ENCODE measurements at regions not wholly inside any gene's neighbourhood (a gene's known extent, or its start where the extent isn't known, plus 50 kb on each side); places are given as distances from the start of the nearest gene placed in this dataset.

DNA sequence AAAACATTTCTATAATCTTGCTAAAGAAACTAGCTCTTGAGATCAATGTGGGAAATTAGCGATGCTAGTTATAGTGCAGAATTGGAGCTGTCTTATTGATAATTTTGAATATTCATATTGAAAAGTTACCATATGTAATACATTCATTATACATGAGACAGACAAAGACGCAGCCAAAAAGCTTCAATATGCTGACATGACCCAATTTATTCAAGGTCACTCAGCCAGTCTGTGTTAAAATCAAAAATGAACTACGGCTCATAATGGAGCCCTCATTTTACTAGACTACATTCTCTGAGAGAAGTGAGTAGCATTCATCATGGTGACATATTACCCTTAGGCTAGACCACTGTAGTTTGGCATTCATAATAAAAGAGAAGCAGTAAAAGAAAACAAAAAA lies 107.3 kb upstream of the GABRG2 start:
- TF ChIP-seq ELK1 (IDR thresholded peaks at IDR 0.05; ENCODE audit: borderline replicate concordance, low read depth, low read length) (no peak), POLR2A (IDR thresholded peaks at IDR 0.05; ENCODE audit: low read depth, low read length) (no peak), CTCF (conservative IDR thresholded peaks at IDR 0.05; ENCODE audit: low read depth, low read length) (no peak), NFE2L2 (IDR thresholded peaks at IDR 0.05; ENCODE audit: low read depth, low read length) (no peak), SMC3 (IDR thresholded peaks at IDR 0.05; ENCODE audit: low read depth, low read length) (no peak), BHLHE40 (IDR thresholded peaks at IDR 0.05; ENCODE audit: low read depth, low read length) (no peak), CEBPB (IDR thresholded peaks at IDR 0.05; ENCODE audit: low read depth, low read length) (no peak)
